GM23248 (cell line): ENCODE measurements at regions not wholly inside any gene's neighbourhood (a gene's known extent, or its start where the extent isn't known, plus 50 kb on each side); places are given as distances from the start of the nearest gene placed in this dataset.

Source experiments
- DNase-seq: peaks from one replicate; pipeline ENCODE4 v3.0.0-alpha.2; 2015
- H2AFZ ChIP-seq: fragments of 200-600 bp; sonication (generic); 2 replicates; pipeline ENCODE4 v1.6.1; 2016; ENCODE audit warnings: antibody characterized with exemption
- H3F3A ChIP-seq: fragments of 200-600 bp; sonication (generic); 2 replicates; pipeline ENCODE4 v1.6.1; 2016; ENCODE audit warnings: mild to moderate bottlenecking, antibody characterized with exemption, mixed run types; ENCODE audit not compliant: insufficient read depth
- H3K27ac ChIP-seq: fragments of 200-600 bp; sonication (generic); 2 replicates; pipeline ENCODE4 v1.5.1; 2016; ENCODE audit warnings: mild to moderate bottlenecking
- H3K27me3 ChIP-seq: fragments of 200-600 bp; sonication (generic); replicated peaks from 2 replicates; pipeline ENCODE4 v1.6.1; 2016; ENCODE audit warnings: mild to moderate bottlenecking; ENCODE audit not compliant: insufficient read depth
- H3K36me3 ChIP-seq: fragments of 200-600 bp; sonication (generic); 2 replicates; pipeline ENCODE4 v1.6.1; 2016; ENCODE audit warnings: low read depth, mild to moderate bottlenecking
- H3K4me1 ChIP-seq: fragments of 200-600 bp; sonication (generic); 2 replicates; pipeline ENCODE4 v1.6.1; 2016; ENCODE audit warnings: mild to moderate bottlenecking; ENCODE audit not compliant: insufficient read depth
- H3K4me2 ChIP-seq: fragments of 200-600 bp; sonication (generic); one replicate; pipeline ENCODE4 v1.6.1; 2016; ENCODE audit warnings: mild to moderate bottlenecking; ENCODE audit not compliant: unreplicated experiment
- H3K4me3 ChIP-seq: fragments of 200-600 bp; sonication (generic); 2 replicates; pipeline ENCODE4 v1.5.1; 2016; ENCODE audit warnings: mild to moderate bottlenecking
- H3K79me2 ChIP-seq: fragments of 200-600 bp; sonication (generic); 2 replicates; pipeline ENCODE4 v1.6.1; 2016; ENCODE audit warnings: mild to moderate bottlenecking; ENCODE audit not compliant: insufficient read depth
- H3K9ac ChIP-seq: fragments of 200-600 bp; sonication (generic); 2 replicates; pipeline ENCODE4 v1.6.1; 2016; ENCODE audit warnings: mild to moderate bottlenecking
- H3K9me2 ChIP-seq: fragments of 200-600 bp; sonication (generic); 2 replicates; pipeline ENCODE4 v1.6.1; 2016; ENCODE audit warnings: mixed run types, mild to moderate bottlenecking, moderate library complexity; ENCODE audit not compliant: insufficient read depth
- H3K9me3 ChIP-seq: fragments of 200-600 bp; sonication (generic); one replicate; pipeline ENCODE4 v1.6.1; 2017; ENCODE audit warnings: low read depth
- H4K20me1 ChIP-seq: fragments of 200-600 bp; sonication (generic); 2 replicates; pipeline ENCODE4 v1.6.0; 2016; ENCODE audit not compliant: insufficient read depth
- EZH2 ChIP-seq: fragments of 200-600 bp; sonication (generic); IDR thresholded peaks from 2 replicates; pipeline ENCODE4 v1.6.1; 2018; ENCODE audit warnings: antibody characterized with exemption, mild to moderate bottlenecking; ENCODE audit not compliant: insufficient read depth, poor library complexity, severe bottlenecking
- EZH2phosphoT487 ChIP-seq: fragments of 200-600 bp; sonication (generic); IDR thresholded peaks from 2 replicates; pipeline ENCODE4 v1.6.1; 2018; ENCODE audit warnings: antibody characterized with exemption, moderate library complexity, mild to moderate bottlenecking, low read depth; ENCODE audit not compliant: insufficient read depth
- WGBS, 2 experiments: methylation state at CpG; one replicate each; pipeline ENCODE4 v1.1.6; 2015 to 2017; ENCODE audit warnings: low lambda C conversion rate in 2 of 2, low coverage in 1 of 2; ENCODE audit errors: missing lambda C conversion rate in 2 of 2; 5-methylcytosine and 5-hydroxymethylcytosine counted together
- in situ Hi-C: fragments of 300-500 bp; cut with MboI; formaldehyde crosslinking; loops from 2 replicates; pipeline ENCODE4 v1.15.0; 2020

DNA sequence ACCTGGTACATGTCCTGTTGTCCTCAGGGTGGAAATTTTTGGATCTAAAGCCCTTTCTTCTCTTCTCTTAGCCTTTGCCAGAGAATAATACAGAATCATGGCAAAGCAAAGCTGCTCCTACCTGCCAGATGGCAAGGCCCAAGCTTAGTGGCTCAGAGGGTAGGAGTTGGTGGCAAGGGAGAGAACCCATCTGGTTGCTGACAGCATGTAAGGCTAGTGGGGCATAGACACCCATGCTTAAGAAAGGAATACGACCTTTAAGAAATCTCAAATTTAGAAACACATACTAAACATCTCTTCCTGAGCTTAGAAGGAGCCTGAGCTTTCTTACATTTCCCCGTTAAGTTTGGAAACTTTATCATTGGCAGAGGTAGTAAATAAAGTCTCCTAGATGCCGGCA, 395.0 kb upstream of the SOX9 start:
- H3K9me2 ChIP-seq = no peaks in the 10 kb centered on the region
- no peaks in the 10 kb centered on the region for H3F3A ChIP-seq
- DNase-seq = no peak
- no peaks in the 10 kb centered on the region for H3K9me3 ChIP-seq
- no peaks in the 10 kb centered on the region for H3K27me3 ChIP-seq
- in situ Hi-C loops = no loop called here
- H3K36me3 ChIP-seq = no peaks in the 10 kb centered on the region
- WGBS, 2 experiments = 38 to 43% methylated on average over 3 of the region's 3 CpGs
- TF ChIP-seq EZH2phosphoT487 (no peak), EZH2 (no peak)
- no peaks in the 10 kb centered on the region for H3K4me1 ChIP-seq
- H4K20me1 ChIP-seq = no peaks in the 10 kb centered on the region
- peak overlapping the region; percentile 70 for H2AFZ ChIP-seq
- H3K9ac ChIP-seq = peak overlapping the region; percentile 31; the same call in 1 of the 2 replicates
- no peaks in the 10 kb centered on the region for H3K79me2 ChIP-seq
- H3K27ac ChIP-seq = no peak overlapping the region
- H3K4me3 ChIP-seq = peak overlapping the region; percentile 62
- peak overlapping the region; percentile 80 for H3K4me2 ChIP-seq

DNA sequence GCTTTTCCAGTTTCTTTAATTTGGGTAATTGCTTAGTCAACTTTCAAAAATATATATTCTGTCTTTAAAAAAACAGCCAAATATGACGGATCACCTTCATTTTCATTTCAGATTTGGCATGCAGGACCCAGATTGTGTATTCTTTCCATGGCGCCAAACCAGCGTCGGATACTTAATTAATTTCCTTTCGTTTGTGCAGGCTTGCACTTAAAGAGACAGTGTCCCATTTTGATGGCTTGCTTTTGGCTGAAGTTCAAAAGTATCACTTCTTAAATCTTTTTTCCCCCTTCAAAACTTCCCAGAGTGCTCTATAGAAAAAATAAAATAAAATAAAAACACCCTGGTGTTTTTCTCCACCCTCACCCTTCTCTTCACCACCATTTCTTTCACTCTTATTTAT, 394.5 kb upstream of the SOX9 start:
- 8 to 9% methylated on average over 5 of the region's 5 CpGs for WGBS, 2 experiments
- in situ Hi-C loops = no loop called here

GRCh38 chr17:71727292-71727691, 393.5 kb upstream of the SOX9 start:
- Histone ChIP-seq H3K79me2 (no peaks in the 10 kb centered on the region), H3K27ac (no peak overlapping the region), H3K4me1 (no peaks in the 10 kb centered on the region), H3F3A (no peaks in the 10 kb centered on the region), H3K9me3 (no peaks in the 10 kb centered on the region), H3K36me3 (no peaks in the 10 kb centered on the region), H3K9me2 (no peaks in the 10 kb centered on the region), H3K27me3 (no peaks in the 10 kb centered on the region), H3K4me2 (no peak overlapping the region), H2AFZ (no peak overlapping the region), H4K20me1 (no peaks in the 10 kb centered on the region), H3K9ac (no peak overlapping the region), H3K4me3 (no peak overlapping the region)
- WGBS, 2 experiments = 84 to 92% methylated on average over 5 of the region's 5 CpGs
- TF ChIP-seq EZH2 = no peak
- no peak for TF ChIP-seq EZH2phosphoT487
- DNase-seq = no peak
- in situ Hi-C loops = no loop called here

More for the DNA sequence above, 394.5 kb upstream of the SOX9 start:
- Histone ChIP-seq H3K9me3 (no peaks in the 10 kb centered on the region), H3K9me2 (no peaks in the 10 kb centered on the region), H3K27me3 (no peaks in the 10 kb centered on the region), H4K20me1 (no peaks in the 10 kb centered on the region), H3K9ac (peak overlapping the region; percentile 31; the same call in 1 of the 2 replicates), H2AFZ (peak overlapping the region; percentile 70), H3K4me3 (peak overlapping the region; percentile 62), H3K79me2 (no peaks in the 10 kb centered on the region), H3K36me3 (no peaks in the 10 kb centered on the region), H3K4me2 (peak overlapping the region; percentile 80), H3F3A (no peaks in the 10 kb centered on the region), H3K27ac (no peak overlapping the region), H3K4me1 (no peaks in the 10 kb centered on the region)
- TF ChIP-seq EZH2 (no peak), EZH2phosphoT487 (no peak)
- DNase-seq = peak; percentile 21

GRCh38 chr17:71727723-71728122, 393.1 kb upstream of the SOX9 start:
- in situ Hi-C loops = no loop called here
- TF ChIP-seq EZH2 = no peak
- TF ChIP-seq EZH2phosphoT487 = no peak
- H3K27ac ChIP-seq = no peak overlapping the region
- no peaks in the 10 kb centered on the region for H3K27me3 ChIP-seq
- WGBS, 2 experiments = 95 to 96% methylated on average over 3 of the region's 3 CpGs
- H3K9ac ChIP-seq = no peak overlapping the region
- no peak for DNase-seq
- no peak overlapping the region for H3K4me2 ChIP-seq
- H3K9me2 ChIP-seq = no peaks in the 10 kb centered on the region
- H2AFZ ChIP-seq = no peak overlapping the region
- no peaks in the 10 kb centered on the region for H3K4me1 ChIP-seq
- no peak overlapping the region for H3K4me3 ChIP-seq
- H3K9me3 ChIP-seq = no peaks in the 10 kb centered on the region
- H3K36me3 ChIP-seq = no peaks in the 10 kb centered on the region
- H3F3A ChIP-seq = no peaks in the 10 kb centered on the region
- no peaks in the 10 kb centered on the region for H3K79me2 ChIP-seq
- no peaks in the 10 kb centered on the region for H4K20me1 ChIP-seq

DNA sequence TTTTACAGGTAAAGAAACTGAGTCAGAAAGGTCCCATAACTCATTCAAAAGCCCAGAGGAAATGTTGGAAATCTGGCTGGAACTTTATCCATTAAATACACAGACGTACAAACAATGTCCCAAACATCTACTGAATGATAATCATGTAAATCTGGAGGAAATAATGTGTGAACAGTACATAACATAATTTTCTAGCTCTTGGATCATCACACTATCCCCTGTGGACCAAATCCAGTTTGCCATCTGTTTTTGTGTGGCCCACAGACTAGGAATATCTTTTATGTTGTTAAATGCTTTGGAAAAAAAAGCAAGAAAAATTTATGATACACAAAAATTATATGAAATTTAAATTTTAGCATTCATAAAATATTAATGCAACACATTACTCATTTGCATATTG, 389.9 kb upstream of the SOX9 start:
- H3K27me3 ChIP-seq = no peaks in the 10 kb centered on the region
- whole genome bisulfite sequencing, 2 experiments = 19 to 39% methylated on average over 1 of the region's 1 CpG

More for the DNA sequence above, 389.9 kb upstream of the SOX9 start:
- H3K4me2 ChIP-seq = no peak overlapping the region
- no peaks in the 10 kb centered on the region for H3K36me3 ChIP-seq
- H3K9me3 ChIP-seq = no peaks in the 10 kb centered on the region
- H2AFZ ChIP-seq = no peak overlapping the region
- H3K9me2 ChIP-seq = no peaks in the 10 kb centered on the region
- TF ChIP-seq EZH2phosphoT487 = no peak
- TF ChIP-seq EZH2 = no peak
- H3K4me3 ChIP-seq = no peak overlapping the region
- no peak for DNase-seq
- no peaks in the 10 kb centered on the region for H3K79me2 ChIP-seq
- H3F3A ChIP-seq = no peaks in the 10 kb centered on the region
- no peak overlapping the region for H3K27ac ChIP-seq
- H3K9ac ChIP-seq = no peak overlapping the region
- H3K4me1 ChIP-seq = no peaks in the 10 kb centered on the region
- in situ Hi-C loops = no loop called here
- no peaks in the 10 kb centered on the region for H4K20me1 ChIP-seq
